AG04450 (cell line): ENCODE measurements at regions not wholly inside any gene's neighbourhood (a gene's known extent, or its start where the extent isn't known, plus 50 kb on each side); places are given as distances from the start of the nearest gene placed in this dataset.
A peak's percentile ranks its signal among the peaks of the same experiment; 100 is the strongest.

Experiments used
- CTCF ChIA-PET: fragments of 300-600, 350-600 bp; formaldehyde crosslinking; extraction: SDS; loops from one replicate; lab custom pipeline; 2022; ENCODE audit warnings: antibody characterized with exemption, inconsistent platforms; lab: Charles Lee
- POLR2A ChIA-PET: fragments of 350-600 bp; formaldehyde crosslinking; extraction: SDS; loops from one replicate; lab custom pipeline; 2021; ENCODE audit warnings: antibody characterized with exemption, inconsistent platforms; lab: Yijun Ruan, JAX
- DNase-seq: peaks from one replicate; pipeline ENCODE4 v3.0.0-alpha.2; 2011; ENCODE audit warnings: low read depth, low spot score
- H3K27ac ChIP-seq: one replicate; pipeline ENCODE4 v1.5.1; 2012; ENCODE audit warnings: low read depth, low read length, control low read depth
- H3K27me3 ChIP-seq: one replicate; pipeline ENCODE4 v1.6.0; 2012; ENCODE audit warnings: low read length; ENCODE audit not compliant: control insufficient read depth, insufficient read depth
- H3K4me3 ChIP-seq: 2 replicates; pipeline ENCODE4 v1.5.1; 2011; ENCODE audit warnings: mild to moderate bottlenecking, low read depth, low read length, control low read depth
- H3K9me3 ChIP-seq: 2 replicates; pipeline ENCODE4 v1.5.1; 2012; ENCODE audit warnings: low read length; ENCODE audit not compliant: control insufficient read depth, insufficient read depth
- CTCF ChIP-seq: IDR thresholded peaks from 2 replicates; pipeline ENCODE4 v1.5.1; 2011; ENCODE audit warnings: low read depth, low read length, control low read depth, inconsistent platforms

- Histone ChIP-seq H3K4me3 (peak overlapping the region; percentile 64), H3K9me3 (no peaks in the 10 kb centered on the region), H3K27me3 (peaks cover 6% of the 10 kb centered on the region), H3K27ac (peak overlapping the region; percentile 73)
- ChIA-PET CTCF (interaction anchor here (0.5 to 12.9 kb wide), 38 partner anchors 8 to 358 kb away, joined by 3 to 482 read pairs (median 5); partner anchors contain the start of genes HNRNPR and ID3), POLR2A (interaction anchor here (0.6 to 1.5 kb wide), 7 partner anchors 25 to 102 kb away, joined by 3 to 14 read pairs (median 9); partner anchors contain the start of gene ID3)
- TF ChIP-seq CTCF = peak; percentile 93
- peak; percentile 44 for DNase-seq
Measured at GRCh38 chr1:23634840-23635651, 56.6 kb upstream of the RPL11 start.

GRCh38 chr1:23634518-23634839, 57.1 kb upstream of the RPL11 start:
- TF ChIP-seq CTCF = no peak
- Histone ChIP-seq H3K27me3 (peaks cover 2% of the 10 kb centered on the region), H3K27ac (no peak overlapping the region), H3K9me3 (no peaks in the 10 kb centered on the region), H3K4me3 (no peak overlapping the region)
- DNase-seq = no peak
- CTCF ChIA-PET = interaction anchor here (0.6 to 12.9 kb wide), 31 partner anchors 10 to 357 kb away, joined by 3 to 482 read pairs (median 7); partner anchors contain the start of genes HNRNPR and ID3
- POLR2A ChIA-PET = interaction anchor here (0.6 to 1.5 kb wide), 6 partner anchors 57 to 103 kb away, joined by 3 to 14 read pairs (median 6); partner anchors contain the start of gene ID3

GRCh38 chr1:23632479-23633160, 59.0 kb upstream of the RPL11 start:
- no peak overlapping the region for H3K4me3 ChIP-seq
- POLR2A ChIA-PET = interaction anchor here (0.7 to 1.0 kb wide), 2 partner anchors 73 to 77 kb away, joined by 4 to 6 read pairs; partner anchors contain the start of gene ID3
- DNase-seq = no peak
- no peak overlapping the region for H3K27ac ChIP-seq
- no peaks in the 10 kb centered on the region for H3K9me3 ChIP-seq
- H3K27me3 ChIP-seq = no peaks in the 10 kb centered on the region
- CTCF ChIA-PET = interaction anchor here (1.4 to 12.9 kb wide), 5 partner anchors 12 to 87 kb away, joined by 4 to 482 read pairs (median 20); partner anchors contain the start of gene ID3
- no peak for TF ChIP-seq CTCF

GRCh38 chr1:23629708-23630290, 61.8 kb upstream of the RPL11 start:
- TF ChIP-seq CTCF = no peak
- DNase-seq = no peak
- ChIA-PET CTCF (interaction anchor here (0.5 to 12.9 kb wide), 3 partner anchors 8 to 437 kb away, joined by 3 to 482 read pairs (median 3); no protein-coding TSS in a partner anchor), POLR2A (no interaction called here)
- no peaks in the 10 kb centered on the region for H3K9me3 ChIP-seq
- H3K4me3 ChIP-seq = no peak overlapping the region
- H3K27me3 ChIP-seq = no peaks in the 10 kb centered on the region
- H3K27ac ChIP-seq = no peak overlapping the region
